ENCODE measurements at regions not wholly inside any gene's neighbourhood (a gene's known extent, or its start where the extent isn't known, plus 50 kb on each side); places are given as distances from the start of the nearest gene placed in this dataset.

- H3F3A ChIP-seq (ENCODE audit: insufficient read depth), result no peaks in the 10 kb centered on the region
- H4K20me1 ChIP-seq (ENCODE audit: insufficient read depth), result no peaks in the 10 kb centered on the region
- H3K79me2 ChIP-seq (ENCODE audit: insufficient read depth), result no peaks in the 10 kb centered on the region
- H3K9me3 ChIP-seq (ENCODE audit: low read depth), result no peaks in the 10 kb centered on the region
- H3K27ac ChIP-seq, result no peak overlapping the region
- no peak overlapping the region for H3K4me2 ChIP-seq (ENCODE audit: unreplicated experiment)
- no peaks in the 10 kb centered on the region for H3K36me3 ChIP-seq (ENCODE audit: low read depth)
- no peaks in the 10 kb centered on the region for H3K9me2 ChIP-seq (ENCODE audit: insufficient read depth)
- H3K27me3 ChIP-seq (replicated peaks; ENCODE audit: insufficient read depth), result no peaks in the 10 kb centered on the region
- no peak for TF ChIP-seq EZH2phosphoT487 (IDR thresholded peaks at IDR 0.05; ENCODE audit: insufficient read depth, low read depth)
- WGBS, 2 experiments (ENCODE audit: low coverage in 1 of 2, low lambda C conversion rate in 2 of 2, missing lambda C conversion rate in 2 of 2), result 23 to 29% methylated on average over 8 of the region's 8 CpGs
- no peak overlapping the region for H3K4me3 ChIP-seq
- no peak overlapping the region for H2AFZ ChIP-seq
- in situ Hi-C loops (cut with MboI), result no loop called here
- no peak overlapping the region for H3K9ac ChIP-seq
- DNase-seq, result no peak
- H3K4me1 ChIP-seq (ENCODE audit: insufficient read depth), result no peaks in the 10 kb centered on the region
Observed at GRCh38 chr1:37274486-37274885, 199.9 kb upstream of the ZC3H12A start.

GRCh38 chr1:37274938-37275631, 199.3 kb upstream of the ZC3H12A start:
- Histone ChIP-seq H3K27ac (no peak overlapping the region), H3K4me2 (ENCODE audit: unreplicated experiment) (no peak overlapping the region), H3K9me3 (ENCODE audit: low read depth) (no peaks in the 10 kb centered on the region), H3K36me3 (ENCODE audit: low read depth) (no peaks in the 10 kb centered on the region), H3K9me2 (ENCODE audit: insufficient read depth) (no peaks in the 10 kb centered on the region), H3K27me3 (replicated peaks; ENCODE audit: insufficient read depth) (no peaks in the 10 kb centered on the region), H2AFZ (no peak overlapping the region), H3K79me2 (ENCODE audit: insufficient read depth) (no peaks in the 10 kb centered on the region), H4K20me1 (ENCODE audit: insufficient read depth) (no peaks in the 10 kb centered on the region), H3K4me1 (ENCODE audit: insufficient read depth) (no peaks in the 10 kb centered on the region), H3F3A (ENCODE audit: insufficient read depth) (no peaks in the 10 kb centered on the region), H3K9ac (no peak overlapping the region), H3K4me3 (no peak overlapping the region)
- DNase-seq, result peak; percentile 4
- in situ Hi-C loops (cut with MboI), result no loop called here
- TF ChIP-seq EZH2phosphoT487 (IDR thresholded peaks at IDR 0.05; ENCODE audit: insufficient read depth, low read depth), result no peak
- 26% methylated on average over 4 to 5 of the region's 5 CpGs for WGBS, 2 experiments (ENCODE audit: low coverage in 1 of 2, low lambda C conversion rate in 2 of 2, missing lambda C conversion rate in 2 of 2)

- 11 to 25% methylated on average over 2 of the region's 2 CpGs for WGBS, 2 experiments (ENCODE audit: low coverage in 1 of 2, low lambda C conversion rate in 2 of 2, missing lambda C conversion rate in 2 of 2)
- no peaks in the 10 kb centered on the region for H3K36me3 ChIP-seq (ENCODE audit: low read depth)
Observed at GRCh38 chr1:37277366-37277765, 197.0 kb upstream of the ZC3H12A start.

GRCh38 chr1:37281354-37281753, 193.0 kb upstream of the ZC3H12A start:
- H4K20me1 ChIP-seq (ENCODE audit: insufficient read depth), result no peaks in the 10 kb centered on the region
- no peaks in the 10 kb centered on the region for H3K9me2 ChIP-seq (ENCODE audit: insufficient read depth)
- H2AFZ ChIP-seq, result no peak overlapping the region
- H3F3A ChIP-seq (ENCODE audit: insufficient read depth), result no peaks in the 10 kb centered on the region
- no peak overlapping the region for H3K9ac ChIP-seq
- H3K4me3 ChIP-seq, result no peak overlapping the region
- DNase-seq, result no peak
- H3K4me2 ChIP-seq (ENCODE audit: unreplicated experiment), result no peak overlapping the region
- 9 to 10% methylated on average over 3 of the region's 3 CpGs for WGBS, 2 experiments (ENCODE audit: low coverage in 1 of 2, low lambda C conversion rate in 2 of 2, missing lambda C conversion rate in 2 of 2)
- TF ChIP-seq EZH2phosphoT487 (IDR thresholded peaks at IDR 0.05; ENCODE audit: insufficient read depth, low read depth) (no peak), EZH2 (IDR thresholded peaks at IDR 0.05; ENCODE audit: insufficient read depth, poor library complexity, severe bottlenecking) (no peak)
- in situ Hi-C loops (cut with MboI), result no loop called here
- H3K36me3 ChIP-seq (ENCODE audit: low read depth), result no peaks in the 10 kb centered on the region
- no peaks in the 10 kb centered on the region for H3K79me2 ChIP-seq (ENCODE audit: insufficient read depth)
- H3K27me3 ChIP-seq (replicated peaks; ENCODE audit: insufficient read depth), result no peaks in the 10 kb centered on the region
- H3K9me3 ChIP-seq (ENCODE audit: low read depth), result no peaks in the 10 kb centered on the region
- H3K4me1 ChIP-seq (ENCODE audit: insufficient read depth), result no peaks in the 10 kb centered on the region
- no peak overlapping the region for H3K27ac ChIP-seq

More at GRCh38 chr1:37277366-37277765, 197.0 kb upstream of the ZC3H12A start:
- no peaks in the 10 kb centered on the region for H4K20me1 ChIP-seq (ENCODE audit: insufficient read depth)
- no peak for DNase-seq
- no peak overlapping the region for H3K4me2 ChIP-seq (ENCODE audit: unreplicated experiment)
- H3K4me3 ChIP-seq, result no peak overlapping the region
- H3K9me2 ChIP-seq (ENCODE audit: insufficient read depth), result no peaks in the 10 kb centered on the region
- in situ Hi-C loops (cut with MboI), result no loop called here
- no peaks in the 10 kb centered on the region for H3F3A ChIP-seq (ENCODE audit: insufficient read depth)
- no peak overlapping the region for H3K27ac ChIP-seq
- H3K9me3 ChIP-seq (ENCODE audit: low read depth), result no peaks in the 10 kb centered on the region
- TF ChIP-seq EZH2phosphoT487 (IDR thresholded peaks at IDR 0.05; ENCODE audit: insufficient read depth, low read depth) (no peak), EZH2 (IDR thresholded peaks at IDR 0.05; ENCODE audit: insufficient read depth, poor library complexity, severe bottlenecking) (no peak)
- H3K79me2 ChIP-seq (ENCODE audit: insufficient read depth), result no peaks in the 10 kb centered on the region
- H3K27me3 ChIP-seq (replicated peaks; ENCODE audit: insufficient read depth), result no peaks in the 10 kb centered on the region
- no peaks in the 10 kb centered on the region for H3K4me1 ChIP-seq (ENCODE audit: insufficient read depth)
- no peak overlapping the region for H2AFZ ChIP-seq
- H3K9ac ChIP-seq, result no peak overlapping the region

- TF ChIP-seq EZH2phosphoT487 (IDR thresholded peaks at IDR 0.05; ENCODE audit: insufficient read depth, low read depth), result no peak
- no peak for TF ChIP-seq EZH2 (IDR thresholded peaks at IDR 0.05; ENCODE audit: insufficient read depth, poor library complexity, severe bottlenecking)
- Histone ChIP-seq H3F3A (ENCODE audit: insufficient read depth) (no peaks in the 10 kb centered on the region), H3K9me3 (ENCODE audit: low read depth) (no peaks in the 10 kb centered on the region), H3K36me3 (ENCODE audit: low read depth) (no peaks in the 10 kb centered on the region), H3K4me2 (ENCODE audit: unreplicated experiment) (no peak overlapping the region), H3K9ac (no peak overlapping the region), H2AFZ (no peak overlapping the region), H3K27ac (no peak overlapping the region), H3K27me3 (replicated peaks; ENCODE audit: insufficient read depth) (no peaks in the 10 kb centered on the region), H3K4me1 (ENCODE audit: insufficient read depth) (no peaks in the 10 kb centered on the region), H3K9me2 (ENCODE audit: insufficient read depth) (no peaks in the 10 kb centered on the region), H3K79me2 (ENCODE audit: insufficient read depth) (no peaks in the 10 kb centered on the region), H4K20me1 (ENCODE audit: insufficient read depth) (no peaks in the 10 kb centered on the region), H3K4me3 (no peak overlapping the region)
- 23 to 26% methylated on average over 6 of the region's 6 CpGs for WGBS, 2 experiments (ENCODE audit: low coverage in 1 of 2, low lambda C conversion rate in 2 of 2, missing lambda C conversion rate in 2 of 2)
- no peak for DNase-seq
- in situ Hi-C loops (cut with MboI), result no loop called here
Observed at GRCh38 chr1:37282764-37283163, 191.6 kb upstream of the ZC3H12A start.
